HepG2 (cell line): ENCODE measurements at regions not wholly inside any gene's neighbourhood (a gene's known extent, or its start where the extent isn't known, plus 50 kb on each side); places are given as distances from the start of the nearest gene placed in this dataset.
A peak's percentile ranks its signal among the peaks of the same experiment; 100 is the strongest.

Experiments
- ATAC-seq: fragments of 200-7000 bp; cut with Tn5 transposase; 3 replicates; pipeline ENCODE4 v1.9.1; 2020; ENCODE audit warnings: mild to moderate bottlenecking, moderate library complexity
- BruUV-seq: library from RNA; stranded (reverse); fragments of 400-500 nt; replicated peaks from 2 replicates; lab custom pipeline; 2021; lab: Mats Ljungman, UMichigan
- CTCF ChIA-PET: fragments of 300-600 bp; formaldehyde crosslinking; extraction: SDS; loops from one replicate; lab custom pipeline; 2021; ENCODE audit warnings: low total read pairs, inconsistent platforms, low intra/inter-chr PET ratio; lab: Yijun Ruan, JAX
- POLR2A ChIA-PET: fragments of 350-600 bp; sonication (Branson Sonifier 250); formaldehyde crosslinking; loops from one replicate; lab custom pipeline; 2020; ENCODE audit warnings: antibody characterized with exemption, inconsistent platforms; lab: Yijun Ruan, JAX
- DNase-seq: peaks from one replicate; pipeline ENCODE4 v3.0.0-alpha.2; 2015; ENCODE audit warnings: low spot score
- FAIRE-seq: peaks from 3 replicates; lab custom pipeline; 2011; peaks lifted over from hg19 to GRCh38; lab: Jason Lieb, UNC
- H2AFZ ChIP-seq: one replicate; pipeline ENCODE4 v1.6.1; 2011; ENCODE audit warnings: low read length, inconsistent platforms
- H3K27ac ChIP-seq: fragments of 300-600 bp; 3 replicates; pipeline ENCODE4 v1.8.0; 2011; ENCODE audit warnings: mixed run types, mild to moderate bottlenecking, mixed read lengths, low read length, inconsistent platforms; ENCODE audit not compliant: insufficient read depth; ENCODE audit errors: extremely low read length
- H3K27me3 ChIP-seq, 2 experiments: fragments of 200-600 bp in 1 of 2; 2 replicates in 1 of 2; 3 replicates in 1 of 2; pipeline versions ENCODE4 v1.6.0 to v1.8.0; 2011; ENCODE audit warnings: low read length in 2 of 2, mild to moderate bottlenecking in 2 of 2, moderate library complexity in 2 of 2, inconsistent platforms in 1 of 2; ENCODE audit not compliant: insufficient read depth in 2 of 2, control insufficient read depth in 1 of 2
- H3K36me3 ChIP-seq, 2 experiments: fragments of 200-600 bp in 1 of 2; replicated peaks in 1 of 2; 2 replicates in 1 of 2; 3 replicates in 1 of 2; pipeline versions ENCODE4 v1.5.1 to v1.8.0; 2011; ENCODE audit warnings: low read length in 2 of 2, inconsistent platforms in 1 of 2; ENCODE audit not compliant: insufficient read depth in 2 of 2, control insufficient read depth in 1 of 2
- H3K4me1 ChIP-seq: 2 replicates; pipeline ENCODE4 v1.5.1; 2012; ENCODE audit warnings: low read length, inconsistent platforms; ENCODE audit not compliant: insufficient read depth
- H3K4me2 ChIP-seq: 2 replicates; pipeline ENCODE4 v1.6.0; 2011; ENCODE audit warnings: low read depth, low read length, inconsistent platforms
- H3K4me3 ChIP-seq, 3 experiments: fragments of 200-600 bp in 1 of 3; sonication (generic), shearing (Covaris generic) in 1 of 3; replicated peaks in 1 of 3; 2 replicates each; pipeline ENCODE4 v1.5.1; 2011 to 2016; ENCODE audit warnings: low read length in 3 of 3, inconsistent platforms in 2 of 3, low read depth in 2 of 3, mild to moderate bottlenecking in 2 of 3, control low read depth in 1 of 3, mixed read lengths in 1 of 3; ENCODE audit not compliant: insufficient read depth in 1 of 3
- H3K79me2 ChIP-seq: one replicate; pipeline ENCODE4 v1.6.1; 2011; ENCODE audit warnings: low read length, inconsistent platforms; ENCODE audit not compliant: insufficient read depth
- H3K9ac ChIP-seq: 2 replicates; pipeline ENCODE4 v1.6.0; 2011; ENCODE audit warnings: mild to moderate bottlenecking, low read depth, low read length, inconsistent platforms; ENCODE audit not compliant: insufficient read depth
- H3K9me3 ChIP-seq: 2 replicates; pipeline ENCODE4 v1.5.1; 2012; ENCODE audit warnings: mild to moderate bottlenecking, low read length
- H4K20me1 ChIP-seq: 2 replicates; pipeline ENCODE4 v1.6.0; 2011; ENCODE audit warnings: inconsistent platforms, mild to moderate bottlenecking, low read length, moderate library complexity; ENCODE audit not compliant: insufficient read depth
- MBD4 ChIP-seq: IDR thresholded peaks from 2 replicates; pipeline ENCODE4 v1.6.1; 2012; ENCODE audit warnings: low read length, inconsistent platforms, borderline replicate concordance
- MEIS2 ChIP-seq: sonication (generic); formaldehyde crosslinking; IDR thresholded peaks from 2 replicates; pipeline ENCODE4 v1.9.0; 2021; ENCODE audit warnings: mild to moderate bottlenecking, missing genetic modification reagents
- MLLT10 ChIP-seq: sonication (generic); formaldehyde crosslinking; IDR thresholded peaks from 2 replicates; pipeline ENCODE4 v1.4.0; 2020; ENCODE audit warnings: missing genetic modification reagents
- MYC ChIP-seq: sonication (generic); formaldehyde crosslinking; IDR thresholded peaks from 2 replicates; pipeline ENCODE4 v1.9.0; 2021; ENCODE audit warnings: missing genetic modification reagents, borderline replicate concordance
- TBL1XR1 ChIP-seq: fragments of 150-350 bp; IDR thresholded peaks from 2 replicates; pipeline ENCODE4 v1.6.1; 2014; ENCODE audit warnings: borderline replicate concordance, low read length; ENCODE audit not compliant: partially characterized antibody
- TBP ChIP-seq: sonication (generic); formaldehyde crosslinking; IDR thresholded peaks from 2 replicates; pipeline ENCODE4 v1.5.0; 2020; ENCODE audit warnings: missing genetic modification reagents
- TRIM24 ChIP-seq: sonication (generic); formaldehyde crosslinking; IDR thresholded peaks from 2 replicates; pipeline ENCODE4 v1.8.0; 2022; ENCODE audit warnings: mild to moderate bottlenecking, missing genetic modification reagents
- ZMYM3 ChIP-seq: sonication (generic); formaldehyde crosslinking; IDR thresholded peaks from 2 replicates; pipeline ENCODE4 v1.5.1; 2020; ENCODE audit warnings: mild to moderate bottlenecking, missing genetic modification reagents
- ZNF713 ChIP-seq: sonication (generic); formaldehyde crosslinking; IDR thresholded peaks from 2 replicates; pipeline ENCODE4 v1.4.0; 2020; ENCODE audit warnings: mild to moderate bottlenecking, missing genetic modification reagents
- ZNF737 ChIP-seq: sonication (generic); formaldehyde crosslinking; IDR thresholded peaks from 2 replicates; pipeline ENCODE4 v1.5.0; 2020; ENCODE audit warnings: missing genetic modification reagents, mild to moderate bottlenecking, borderline replicate concordance
- whole genome bisulfite sequencing: methylation state at CpG from one replicate; pipeline ENCODE4 v1.1.6; 2017; ENCODE audit warnings: low lambda C conversion rate; 5-methylcytosine and 5-hydroxymethylcytosine counted together
- in situ Hi-C: cut with HindIII; loops from 2 replicates; pipeline ENCODE4 v1.10.0; 2017; ENCODE audit warnings: low pct_unique_long_range_greater_than_20kb; ENCODE audit not compliant: extremely low pct_ligation_motif_present
- intact Hi-C: fragments of 100-400 bp; cut with micrococcal nuclease; formaldehyde crosslinking; loops from one replicate; pipeline ENCODE4 v1.10.0; 2022; ENCODE audit not compliant: unreplicated experiment
- TF ChIP-seq, protein P1 (sequence below): sonication (generic); formaldehyde crosslinking; IDR thresholded peaks from 2 replicates; pipeline ENCODE4 v1.5.0; 2020; ENCODE audit warnings: missing genetic modification reagents
- TF ChIP-seq, protein P2 (sequence below): sonication (generic); formaldehyde crosslinking; IDR thresholded peaks from 2 replicates; pipeline ENCODE4 v1.4.0; 2020; ENCODE audit warnings: mild to moderate bottlenecking, missing genetic modification reagents
- TF ChIP-seq, protein P3 (sequence below): sonication (generic); formaldehyde crosslinking; IDR thresholded peaks from 2 replicates; pipeline ENCODE4 v1.4.0; 2020; ENCODE audit warnings: missing genetic modification reagents
- TF ChIP-seq, protein P4 (sequence below): sonication (generic); formaldehyde crosslinking; IDR thresholded peaks from 2 replicates; pipeline ENCODE4 v1.4.0; 2020; ENCODE audit warnings: missing genetic modification reagents, mild to moderate bottlenecking, borderline replicate concordance

DNA sequence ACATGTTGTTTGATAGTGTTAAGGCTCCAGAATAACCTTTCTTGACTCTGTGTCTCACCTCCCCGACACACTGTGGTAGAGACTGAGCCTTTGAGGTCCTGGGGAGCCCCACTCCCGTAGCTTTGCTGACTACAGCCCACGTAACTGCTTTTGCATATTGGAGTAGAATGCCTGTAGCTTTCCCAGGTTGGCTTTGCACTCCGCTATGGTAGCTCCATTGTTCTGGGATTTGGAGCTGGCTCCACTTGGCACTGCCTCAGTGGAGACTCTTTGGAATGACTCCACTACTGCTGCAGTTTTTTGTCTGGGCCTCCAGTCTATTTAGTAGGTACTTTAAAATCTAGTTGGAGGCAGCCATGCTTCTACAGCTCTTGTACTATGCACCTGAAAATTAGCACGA lies 56.2 kb upstream of the ANXA1 start:
- H3K36me3 ChIP-seq: no peaks in the 10 kb centered on the region
- TF ChIP-seq TBP (CRISPR knock-in tag) (no peak), TRIM24 (no peak), ZNF713 (CRISPR knock-in tag) (no peak), TBL1XR1 (no peak)
- TF ChIP-seq, protein P1, sequence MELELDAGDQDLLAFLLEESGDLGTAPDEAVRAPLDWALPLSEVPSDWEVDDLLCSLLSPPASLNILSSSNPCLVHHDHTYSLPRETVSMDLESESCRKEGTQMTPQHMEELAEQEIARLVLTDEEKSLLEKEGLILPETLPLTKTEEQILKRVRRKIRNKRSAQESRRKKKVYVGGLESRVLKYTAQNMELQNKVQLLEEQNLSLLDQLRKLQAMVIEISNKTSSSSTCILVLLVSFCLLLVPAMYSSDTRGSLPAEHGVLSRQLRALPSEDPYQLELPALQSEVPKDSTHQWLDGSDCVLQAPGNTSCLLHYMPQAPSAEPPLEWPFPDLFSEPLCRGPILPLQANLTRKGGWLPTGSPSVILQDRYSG: no peak
- TF ChIP-seq, protein P2, sequence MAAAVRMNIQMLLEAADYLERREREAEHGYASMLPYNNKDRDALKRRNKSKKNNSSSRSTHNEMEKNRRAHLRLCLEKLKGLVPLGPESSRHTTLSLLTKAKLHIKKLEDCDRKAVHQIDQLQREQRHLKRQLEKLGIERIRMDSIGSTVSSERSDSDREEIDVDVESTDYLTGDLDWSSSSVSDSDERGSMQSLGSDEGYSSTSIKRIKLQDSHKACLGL (CRISPR knock-in tag): no peak
- TF ChIP-seq, all 625 proteins: peak for 0
- Histone ChIP-seq H3K79me2 (no peaks in the 10 kb centered on the region), H3K9me3 (no peaks in the 10 kb centered on the region), H4K20me1 (no peaks in the 10 kb centered on the region), H3K4me3 (no peak overlapping the region), H3K4me2 (no peak overlapping the region), H3K27ac (no peak overlapping the region), H3K4me1 (no peaks in the 10 kb centered on the region), H2AFZ (no peak overlapping the region), H3K27me3 (0 out of 5 replicates have a peak, but pooled peaks cover 0 to 5% of the 10 kb centered on the region in 2 experiments), H3K9ac (no peak overlapping the region)
- ATAC-seq (no peak), FAIRE-seq (no peak), DNase-seq (no peak)
- BruUV-seq: no TSS peak
- 0% methylated on average over 2 of the region's 5 CpGs for WGBS
- POLR2A ChIA-PET: no interaction called here
- CTCF ChIA-PET: no interaction called here
- intact Hi-C loops (no loop called here), in situ Hi-C loops (no loop called here)

DNA sequence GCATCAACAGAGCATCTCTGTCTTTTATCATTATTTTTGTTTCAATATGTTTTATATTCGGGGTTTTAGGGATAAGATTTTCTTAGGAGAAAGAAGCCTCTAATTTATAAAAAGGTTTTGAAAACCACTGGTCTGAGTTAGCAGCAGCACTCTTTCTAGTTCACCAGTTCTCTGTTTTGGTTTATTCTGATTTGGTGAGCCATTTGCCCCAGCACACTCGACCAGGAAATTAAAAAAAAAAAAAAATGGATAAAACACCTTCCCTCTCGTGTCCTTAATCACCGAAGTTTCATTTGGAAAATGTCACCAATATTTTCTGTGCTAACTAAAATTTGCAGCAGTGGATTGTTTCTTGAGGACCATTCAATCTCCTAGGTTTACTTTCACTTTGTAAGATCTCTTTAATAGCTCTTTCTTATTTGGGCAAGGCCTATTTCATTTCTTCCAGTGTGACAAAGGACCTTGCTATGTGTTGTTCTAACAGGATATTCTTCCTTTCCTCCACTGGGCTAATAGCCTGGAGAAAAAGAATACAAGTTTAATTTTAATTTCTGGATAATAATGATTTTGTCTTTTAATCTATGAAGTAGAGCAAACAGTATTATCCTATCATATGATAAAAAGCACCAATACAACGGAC lies 57.8 kb upstream of the ANXA1 start:
- Histone ChIP-seq H3K79me2 (no peaks in the 10 kb centered on the region), H3K27me3 (0 out of 5 replicates have a peak, but pooled peaks cover 0 to 5% of the 10 kb centered on the region in 2 experiments), H2AFZ (no peak overlapping the region), H3K9ac (no peak overlapping the region), H3K4me1 (no peaks in the 10 kb centered on the region), H3K9me3 (no peaks in the 10 kb centered on the region), H3K4me2 (no peak overlapping the region), H4K20me1 (no peaks in the 10 kb centered on the region), H3K27ac (no peak overlapping the region), H3K4me3 (peak overlapping the region in 1 of 3 experiments; percentile 37; a peak in 1 of 6 replicates), H3K36me3 (no peaks in the 10 kb centered on the region)
- FAIRE-seq: no peak
- in situ Hi-C loops: no loop called here
- intact Hi-C loops: no loop called here
- POLR2A ChIA-PET: no interaction called here
- 0% methylated on average over 5 of the region's 5 CpGs for WGBS
- DNase-seq: no peak
- no peak for ATAC-seq
- BruUV-seq: no TSS peak
- CTCF ChIA-PET: no interaction called here
- no peak for TF ChIP-seq ZMYM3
- TF ChIP-seq MEIS2 (CRISPR knock-in tag): no peak
- TF ChIP-seq MLLT10 (CRISPR knock-in tag): no peak
- TF ChIP-seq, protein P3, sequence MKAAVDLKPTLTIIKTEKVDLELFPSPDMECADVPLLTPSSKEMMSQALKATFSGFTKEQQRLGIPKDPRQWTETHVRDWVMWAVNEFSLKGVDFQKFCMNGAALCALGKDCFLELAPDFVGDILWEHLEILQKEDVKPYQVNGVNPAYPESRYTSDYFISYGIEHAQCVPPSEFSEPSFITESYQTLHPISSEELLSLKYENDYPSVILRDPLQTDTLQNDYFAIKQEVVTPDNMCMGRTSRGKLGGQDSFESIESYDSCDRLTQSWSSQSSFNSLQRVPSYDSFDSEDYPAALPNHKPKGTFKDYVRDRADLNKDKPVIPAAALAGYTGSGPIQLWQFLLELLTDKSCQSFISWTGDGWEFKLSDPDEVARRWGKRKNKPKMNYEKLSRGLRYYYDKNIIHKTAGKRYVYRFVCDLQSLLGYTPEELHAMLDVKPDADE (CRISPR knock-in tag): no peak
- TF ChIP-seq ZNF737 (CRISPR knock-in tag): no peak
- TF ChIP-seq MBD4: no peak
- TF ChIP-seq, protein P4, sequence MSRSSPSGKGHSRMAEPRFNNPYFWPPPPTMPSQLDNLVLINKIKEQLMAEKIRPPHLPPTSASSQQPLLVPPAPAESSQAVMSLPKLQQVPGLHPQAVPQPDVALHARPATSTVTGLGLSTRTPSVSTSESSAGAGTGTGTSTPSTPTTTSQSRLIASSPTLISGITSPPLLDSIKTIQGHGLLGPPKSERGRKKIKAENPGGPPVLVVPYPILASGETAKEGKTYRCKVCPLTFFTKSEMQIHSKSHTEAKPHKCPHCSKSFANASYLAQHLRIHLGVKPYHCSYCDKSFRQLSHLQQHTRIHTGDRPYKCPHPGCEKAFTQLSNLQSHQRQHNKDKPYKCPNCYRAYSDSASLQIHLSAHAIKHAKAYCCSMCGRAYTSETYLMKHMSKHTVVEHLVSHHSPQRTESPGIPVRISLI: no peak
- no peak for TF ChIP-seq MYC (CRISPR knock-in tag)
